HEK293 (cell line): ENCODE measurements at regions not wholly inside any gene's neighbourhood (a gene's known extent, or its start where the extent isn't known, plus 50 kb on each side); places are given as distances from the start of the nearest gene placed in this dataset.
"Not testable (repeated sequence)": the region's sequence is repeated elsewhere in the genome, so short reads cannot be mapped to it uniquely, and the experiment has no call there.

Experiments
- GLI4 ChIP-seq: fragments of 450-650 bp; formaldehyde crosslinking; IDR thresholded peaks from 2 replicates; pipeline ENCODE4 v1.5.1; 2016; ENCODE audit warnings: missing biosample characterization, missing genetic modification characterization
- MYNN ChIP-seq: fragments of 450-650 bp; formaldehyde crosslinking; IDR thresholded peaks from 2 replicates; pipeline ENCODE4 v1.5.1; 2016; ENCODE audit warnings: missing biosample characterization, missing genetic modification characterization, borderline replicate concordance
- PBX3 ChIP-seq: sonication (generic); formaldehyde crosslinking; IDR thresholded peaks from 2 replicates; pipeline ENCODE4 v1.8.1; 2022; ENCODE audit warnings: mild to moderate bottlenecking, moderate library complexity, missing genetic modification reagents
- PRDM1 ChIP-seq: fragments of 450-650 bp; formaldehyde crosslinking; IDR thresholded peaks from 2 replicates; pipeline ENCODE4; 2016; ENCODE audit warnings: missing biosample characterization, missing genetic modification characterization
- REST ChIP-seq: fragments of 450-650 bp; formaldehyde crosslinking; IDR thresholded peaks from 2 replicates; pipeline ENCODE4 v1.5.1; 2016; ENCODE audit warnings: missing biosample characterization, missing genetic modification characterization
- ZBTB48 ChIP-seq: fragments of 450-650 bp; formaldehyde crosslinking; IDR thresholded peaks from 2 replicates; pipeline ENCODE4 v1.5.1; 2016; ENCODE audit warnings: missing biosample characterization, missing genetic modification characterization
- TF ChIP-seq, protein P1 (sequence below): fragments of 450-650 bp; formaldehyde crosslinking; IDR thresholded peaks from 2 replicates; pipeline ENCODE4 v1.5.1; 2016; ENCODE audit warnings: missing biosample characterization, missing genetic modification characterization, low read depth
- TF ChIP-seq, protein P2 (sequence below): fragments of 450-650 bp; formaldehyde crosslinking; IDR thresholded peaks from 2 replicates; pipeline ENCODE4 v1.5.1; 2016; ENCODE audit warnings: missing biosample characterization, missing genetic modification characterization, borderline replicate concordance
- TF ChIP-seq, protein P3 (sequence below): fragments of 450-650 bp; formaldehyde crosslinking; IDR thresholded peaks from 2 replicates; pipeline ENCODE4 v1.5.1; 2016; ENCODE audit warnings: missing biosample characterization, missing genetic modification characterization

DNA sequence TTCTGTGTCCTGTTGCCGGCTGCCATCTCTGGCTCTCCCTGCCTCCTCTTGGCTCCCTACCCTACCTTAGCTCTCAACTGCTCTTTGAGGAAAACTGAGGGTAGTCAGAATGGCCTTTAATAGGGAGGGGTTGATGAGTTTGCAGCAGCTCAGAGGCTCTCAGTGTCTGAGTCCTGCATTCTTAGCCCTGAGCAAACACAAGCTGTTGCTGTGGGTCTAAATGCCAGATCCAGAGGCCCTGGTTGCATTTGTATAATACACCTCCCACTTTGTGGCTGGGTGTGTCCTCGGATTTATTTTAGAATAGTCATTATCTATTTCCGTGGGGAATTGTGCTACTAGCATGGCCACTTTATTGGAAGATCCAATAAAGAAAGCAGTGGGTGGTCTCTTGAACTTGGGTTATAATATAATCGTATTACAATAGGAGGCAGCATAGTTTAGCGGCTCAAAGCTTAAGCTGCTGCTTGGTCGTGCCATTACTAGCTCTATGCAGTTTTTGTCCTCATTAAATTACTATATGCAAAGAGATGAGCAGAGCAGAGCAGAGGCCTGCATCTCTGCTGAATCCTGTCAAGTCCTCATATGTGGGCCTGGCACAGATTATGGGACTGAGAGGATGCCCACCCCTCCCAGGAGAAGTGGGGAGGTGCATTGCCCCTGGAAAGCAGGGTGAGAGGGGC lies 175.5 kb downstream of the BCL2L11 start:
- TF ChIP-seq, protein P1, sequence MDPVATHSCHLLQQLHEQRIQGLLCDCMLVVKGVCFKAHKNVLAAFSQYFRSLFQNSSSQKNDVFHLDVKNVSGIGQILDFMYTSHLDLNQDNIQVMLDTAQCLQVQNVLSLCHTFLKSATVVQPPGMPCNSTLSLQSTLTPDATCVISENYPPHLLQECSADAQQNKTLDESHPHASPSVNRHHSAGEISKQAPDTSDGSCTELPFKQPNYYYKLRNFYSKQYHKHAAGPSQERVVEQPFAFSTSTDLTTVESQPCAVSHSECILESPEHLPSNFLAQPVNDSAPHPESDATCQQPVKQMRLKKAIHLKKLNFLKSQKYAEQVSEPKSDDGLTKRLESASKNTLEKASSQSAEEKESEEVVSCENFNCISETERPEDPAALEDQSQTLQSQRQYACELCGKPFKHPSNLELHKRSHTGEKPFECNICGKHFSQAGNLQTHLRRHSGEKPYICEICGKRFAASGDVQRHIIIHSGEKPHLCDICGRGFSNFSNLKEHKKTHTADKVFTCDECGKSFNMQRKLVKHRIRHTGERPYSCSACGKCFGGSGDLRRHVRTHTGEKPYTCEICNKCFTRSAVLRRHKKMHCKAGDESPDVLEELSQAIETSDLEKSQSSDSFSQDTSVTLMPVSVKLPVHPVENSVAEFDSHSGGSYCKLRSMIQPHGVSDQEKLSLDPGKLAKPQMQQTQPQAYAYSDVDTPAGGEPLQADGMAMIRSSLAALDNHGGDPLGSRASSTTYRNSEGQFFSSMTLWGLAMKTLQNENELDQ: not testable (repeated sequence)
- TF ChIP-seq ZBTB48 (tag by site-specific recombination); REST (tag by site-specific recombination); PBX3 (CRISPR knock-in tag); MYNN; GLI4 (tag by site-specific recombination); PRDM1 (tag by site-specific recombination): not testable (repeated sequence)
- TF ChIP-seq, protein P2, sequence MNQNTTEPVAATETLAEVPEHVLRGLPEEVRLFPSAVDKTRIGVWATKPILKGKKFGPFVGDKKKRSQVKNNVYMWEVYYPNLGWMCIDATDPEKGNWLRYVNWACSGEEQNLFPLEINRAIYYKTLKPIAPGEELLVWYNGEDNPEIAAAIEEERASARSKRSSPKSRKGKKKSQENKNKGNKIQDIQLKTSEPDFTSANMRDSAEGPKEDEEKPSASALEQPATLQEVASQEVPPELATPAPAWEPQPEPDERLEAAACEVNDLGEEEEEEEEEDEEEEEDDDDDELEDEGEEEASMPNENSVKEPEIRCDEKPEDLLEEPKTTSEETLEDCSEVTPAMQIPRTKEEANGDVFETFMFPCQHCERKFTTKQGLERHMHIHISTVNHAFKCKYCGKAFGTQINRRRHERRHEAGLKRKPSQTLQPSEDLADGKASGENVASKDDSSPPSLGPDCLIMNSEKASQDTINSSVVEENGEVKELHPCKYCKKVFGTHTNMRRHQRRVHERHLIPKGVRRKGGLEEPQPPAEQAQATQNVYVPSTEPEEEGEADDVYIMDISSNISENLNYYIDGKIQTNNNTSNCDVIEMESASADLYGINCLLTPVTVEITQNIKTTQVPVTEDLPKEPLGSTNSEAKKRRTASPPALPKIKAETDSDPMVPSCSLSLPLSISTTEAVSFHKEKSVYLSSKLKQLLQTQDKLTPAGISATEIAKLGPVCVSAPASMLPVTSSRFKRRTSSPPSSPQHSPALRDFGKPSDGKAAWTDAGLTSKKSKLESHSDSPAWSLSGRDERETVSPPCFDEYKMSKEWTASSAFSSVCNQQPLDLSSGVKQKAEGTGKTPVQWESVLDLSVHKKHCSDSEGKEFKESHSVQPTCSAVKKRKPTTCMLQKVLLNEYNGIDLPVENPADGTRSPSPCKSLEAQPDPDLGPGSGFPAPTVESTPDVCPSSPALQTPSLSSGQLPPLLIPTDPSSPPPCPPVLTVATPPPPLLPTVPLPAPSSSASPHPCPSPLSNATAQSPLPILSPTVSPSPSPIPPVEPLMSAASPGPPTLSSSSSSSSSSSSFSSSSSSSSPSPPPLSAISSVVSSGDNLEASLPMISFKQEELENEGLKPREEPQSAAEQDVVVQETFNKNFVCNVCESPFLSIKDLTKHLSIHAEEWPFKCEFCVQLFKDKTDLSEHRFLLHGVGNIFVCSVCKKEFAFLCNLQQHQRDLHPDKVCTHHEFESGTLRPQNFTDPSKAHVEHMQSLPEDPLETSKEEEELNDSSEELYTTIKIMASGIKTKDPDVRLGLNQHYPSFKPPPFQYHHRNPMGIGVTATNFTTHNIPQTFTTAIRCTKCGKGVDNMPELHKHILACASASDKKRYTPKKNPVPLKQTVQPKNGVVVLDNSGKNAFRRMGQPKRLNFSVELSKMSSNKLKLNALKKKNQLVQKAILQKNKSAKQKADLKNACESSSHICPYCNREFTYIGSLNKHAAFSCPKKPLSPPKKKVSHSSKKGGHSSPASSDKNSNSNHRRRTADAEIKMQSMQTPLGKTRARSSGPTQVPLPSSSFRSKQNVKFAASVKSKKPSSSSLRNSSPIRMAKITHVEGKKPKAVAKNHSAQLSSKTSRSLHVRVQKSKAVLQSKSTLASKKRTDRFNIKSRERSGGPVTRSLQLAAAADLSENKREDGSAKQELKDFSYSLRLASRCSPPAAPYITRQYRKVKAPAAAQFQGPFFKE (tag by site-specific recombination): not testable (repeated sequence)
- TF ChIP-seq, protein P3, sequence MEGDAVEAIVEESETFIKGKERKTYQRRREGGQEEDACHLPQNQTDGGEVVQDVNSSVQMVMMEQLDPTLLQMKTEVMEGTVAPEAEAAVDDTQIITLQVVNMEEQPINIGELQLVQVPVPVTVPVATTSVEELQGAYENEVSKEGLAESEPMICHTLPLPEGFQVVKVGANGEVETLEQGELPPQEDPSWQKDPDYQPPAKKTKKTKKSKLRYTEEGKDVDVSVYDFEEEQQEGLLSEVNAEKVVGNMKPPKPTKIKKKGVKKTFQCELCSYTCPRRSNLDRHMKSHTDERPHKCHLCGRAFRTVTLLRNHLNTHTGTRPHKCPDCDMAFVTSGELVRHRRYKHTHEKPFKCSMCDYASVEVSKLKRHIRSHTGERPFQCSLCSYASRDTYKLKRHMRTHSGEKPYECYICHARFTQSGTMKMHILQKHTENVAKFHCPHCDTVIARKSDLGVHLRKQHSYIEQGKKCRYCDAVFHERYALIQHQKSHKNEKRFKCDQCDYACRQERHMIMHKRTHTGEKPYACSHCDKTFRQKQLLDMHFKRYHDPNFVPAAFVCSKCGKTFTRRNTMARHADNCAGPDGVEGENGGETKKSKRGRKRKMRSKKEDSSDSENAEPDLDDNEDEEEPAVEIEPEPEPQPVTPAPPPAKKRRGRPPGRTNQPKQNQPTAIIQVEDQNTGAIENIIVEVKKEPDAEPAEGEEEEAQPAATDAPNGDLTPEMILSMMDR (tag by site-specific recombination): not testable (repeated sequence)
